Panc1 (cell line): ENCODE measurements at regions not wholly inside any gene's neighbourhood (a gene's known extent, or its start where the extent isn't known, plus 50 kb on each side); places are given as distances from the start of the nearest gene placed in this dataset.

Experiments used
- ATAC-seq: fragments of 200-7000 bp; cut with Tn5 transposase; 2 replicates; pipeline ENCODE4 v1.9.1; 2020; ENCODE audit warnings: mild to moderate bottlenecking, moderate library complexity
- BruUV-seq: library from RNA; stranded (reverse); fragments of 400-500 nt; replicated peaks from 2 replicates; lab custom pipeline; 2021; lab: Mats Ljungman, UMichigan
- CTCF ChIA-PET: fragments of 300-600 bp; sonication (Branson Sonifier 250); formaldehyde crosslinking; loops from one replicate; lab custom pipeline; 2022; ENCODE audit warnings: antibody characterized with exemption; lab: Charles Lee
- POLR2A ChIA-PET: fragments of 300-600 bp; sonication (Branson Sonifier 250); formaldehyde crosslinking; loops from one replicate; lab custom pipeline; 2022; ENCODE audit warnings: antibody characterized with exemption; lab: Charles Lee
- DNase-seq: peaks from one replicate; pipeline ENCODE4 v3.0.0-alpha.2; 2010; ENCODE audit warnings: low read depth, low spot score
- H3K27ac ChIP-seq: 2 replicates; pipeline ENCODE4 v1.5.1; 2011; ENCODE audit warnings: mild to moderate bottlenecking, low read length, inconsistent platforms
- H3K27me3 ChIP-seq: fragments of 200-500 bp; sonication (Bioruptor generic); 2 replicates; pipeline ENCODE4 v1.6.0; 2014; ENCODE audit warnings: low read length, inconsistent platforms; ENCODE audit not compliant: control insufficient read depth, insufficient read depth
- H3K36me3 ChIP-seq: fragments of 200-500 bp; sonication (Bioruptor generic); 2 replicates; pipeline ENCODE4 v1.5.1; 2014; ENCODE audit warnings: inconsistent platforms, mild to moderate bottlenecking, low read length, moderate library complexity; ENCODE audit not compliant: control insufficient read depth, insufficient read depth
- H3K4me1 ChIP-seq: 2 replicates; pipeline ENCODE4 v1.5.1; 2011; ENCODE audit warnings: inconsistent platforms, mild to moderate bottlenecking, low read length, moderate library complexity; ENCODE audit not compliant: control insufficient read depth, insufficient read depth
- H3K4me3 ChIP-seq, 2 experiments: 2 replicates each; pipeline ENCODE4 v1.5.1; 2011 to 2012; ENCODE audit warnings: low read depth in 2 of 2, low read length in 2 of 2, mild to moderate bottlenecking in 2 of 2, inconsistent platforms in 1 of 2, moderate library complexity in 1 of 2
- H3K9me3 ChIP-seq: fragments of 200-500 bp; sonication (Bioruptor generic); 2 replicates; pipeline ENCODE4 v1.5.1; 2014; ENCODE audit warnings: low read depth, mild to moderate bottlenecking, inconsistent platforms, low read length, moderate library complexity; ENCODE audit not compliant: control insufficient read depth, insufficient read depth
- POLR2AphosphoS5 ChIP-seq: IDR thresholded peaks from 2 replicates; pipeline ENCODE4 v1.6.1; 2012; ENCODE audit warnings: mild to moderate bottlenecking, low read depth, low read length, moderate library complexity
- SIN3A ChIP-seq: IDR thresholded peaks from 2 replicates; pipeline ENCODE4 v1.6.1; 2012; ENCODE audit warnings: low read depth, mild to moderate bottlenecking, low read length, moderate library complexity, borderline replicate concordance; ENCODE audit not compliant: insufficient read depth
- TCF7L2 ChIP-seq: IDR thresholded peaks from 2 replicates; pipeline ENCODE4 v1.6.1; 2011; ENCODE audit warnings: mild to moderate bottlenecking, low read depth, low read length, inconsistent platforms
- in situ Hi-C: cut with HindIII; loops from 2 replicates; pipeline ENCODE4 v1.10.0; 2016; ENCODE audit warnings: low sequenced_read_pairs, low pct_unique_long_range_greater_than_20kb
- intact Hi-C: fragments of 100-400 bp; cut with micrococcal nuclease; formaldehyde crosslinking; loops from one replicate; pipeline ENCODE4 v1.10.0; 2022; ENCODE audit not compliant: unreplicated experiment
- TF ChIP-seq, protein P1 (sequence below): fragments of 450-650 bp; IDR thresholded peaks from 2 replicates; pipeline ENCODE4 v1.5.1; 2017; ENCODE audit warnings: mild to moderate bottlenecking
- TF ChIP-seq, protein P2 (sequence below), 2 experiments: IDR thresholded peaks; 2 replicates each; pipeline ENCODE4 v1.6.1; 2011 to 2012; ENCODE audit warnings: low read depth in 2 of 2, control low read depth in 1 of 2, low read length in 1 of 2, mild to moderate bottlenecking in 1 of 2, moderate library complexity in 1 of 2; ENCODE audit not compliant: insufficient read depth in 1 of 2

DNA sequence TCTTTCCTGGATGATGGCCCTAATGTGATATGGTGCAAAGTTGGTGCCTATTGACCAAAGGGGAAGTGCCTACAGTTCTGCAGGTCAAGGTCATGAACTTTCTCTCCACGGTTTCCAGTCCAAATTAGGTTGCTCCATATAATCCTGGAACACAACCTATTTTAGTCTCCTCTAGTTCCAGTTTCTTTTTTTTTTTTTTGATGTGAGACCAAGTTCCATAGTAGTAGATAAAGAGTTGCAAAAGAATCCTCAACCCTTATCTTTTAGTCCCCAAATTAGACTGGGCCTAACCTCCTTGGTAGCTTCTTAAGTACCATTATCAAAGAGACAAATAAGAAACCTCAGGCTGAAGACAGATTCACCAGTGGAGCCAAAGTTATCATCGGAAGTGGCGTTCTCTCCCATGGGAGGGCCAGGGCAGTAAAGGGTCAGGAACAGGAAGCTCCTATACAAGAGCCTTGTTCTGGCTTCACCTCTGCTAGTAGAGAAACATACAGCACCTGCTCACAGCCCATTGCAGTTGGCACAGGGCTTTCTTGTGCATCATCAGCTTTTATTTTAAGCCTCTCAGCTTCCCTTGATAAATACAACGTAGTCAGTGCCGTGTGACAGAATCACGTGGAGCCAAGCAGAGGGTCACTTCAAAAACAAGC is 132.2 kb upstream of the RREB1 start:
- ChIA-PET CTCF (no interaction called here), POLR2A (no interaction called here)
- intact Hi-C loops (no loop called here), in situ Hi-C loops (no loop called here)
- ATAC-seq, result no peak
- no peak for DNase-seq
- Histone ChIP-seq H3K27ac (no peak overlapping the region), H3K4me3 (no peak overlapping the region), H3K36me3 (no peaks in the 10 kb centered on the region), H3K4me1 (no peaks in the 10 kb centered on the region), H3K27me3 (no peaks in the 10 kb centered on the region), H3K9me3 (no peaks in the 10 kb centered on the region)
- no peak for TF ChIP-seq TCF7L2
- no peak for TF ChIP-seq POLR2AphosphoS5
- TF ChIP-seq, protein P1, sequence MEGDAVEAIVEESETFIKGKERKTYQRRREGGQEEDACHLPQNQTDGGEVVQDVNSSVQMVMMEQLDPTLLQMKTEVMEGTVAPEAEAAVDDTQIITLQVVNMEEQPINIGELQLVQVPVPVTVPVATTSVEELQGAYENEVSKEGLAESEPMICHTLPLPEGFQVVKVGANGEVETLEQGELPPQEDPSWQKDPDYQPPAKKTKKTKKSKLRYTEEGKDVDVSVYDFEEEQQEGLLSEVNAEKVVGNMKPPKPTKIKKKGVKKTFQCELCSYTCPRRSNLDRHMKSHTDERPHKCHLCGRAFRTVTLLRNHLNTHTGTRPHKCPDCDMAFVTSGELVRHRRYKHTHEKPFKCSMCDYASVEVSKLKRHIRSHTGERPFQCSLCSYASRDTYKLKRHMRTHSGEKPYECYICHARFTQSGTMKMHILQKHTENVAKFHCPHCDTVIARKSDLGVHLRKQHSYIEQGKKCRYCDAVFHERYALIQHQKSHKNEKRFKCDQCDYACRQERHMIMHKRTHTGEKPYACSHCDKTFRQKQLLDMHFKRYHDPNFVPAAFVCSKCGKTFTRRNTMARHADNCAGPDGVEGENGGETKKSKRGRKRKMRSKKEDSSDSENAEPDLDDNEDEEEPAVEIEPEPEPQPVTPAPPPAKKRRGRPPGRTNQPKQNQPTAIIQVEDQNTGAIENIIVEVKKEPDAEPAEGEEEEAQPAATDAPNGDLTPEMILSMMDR, result no peak
- TF ChIP-seq SIN3A, result no peak
- TF ChIP-seq, protein P2, sequence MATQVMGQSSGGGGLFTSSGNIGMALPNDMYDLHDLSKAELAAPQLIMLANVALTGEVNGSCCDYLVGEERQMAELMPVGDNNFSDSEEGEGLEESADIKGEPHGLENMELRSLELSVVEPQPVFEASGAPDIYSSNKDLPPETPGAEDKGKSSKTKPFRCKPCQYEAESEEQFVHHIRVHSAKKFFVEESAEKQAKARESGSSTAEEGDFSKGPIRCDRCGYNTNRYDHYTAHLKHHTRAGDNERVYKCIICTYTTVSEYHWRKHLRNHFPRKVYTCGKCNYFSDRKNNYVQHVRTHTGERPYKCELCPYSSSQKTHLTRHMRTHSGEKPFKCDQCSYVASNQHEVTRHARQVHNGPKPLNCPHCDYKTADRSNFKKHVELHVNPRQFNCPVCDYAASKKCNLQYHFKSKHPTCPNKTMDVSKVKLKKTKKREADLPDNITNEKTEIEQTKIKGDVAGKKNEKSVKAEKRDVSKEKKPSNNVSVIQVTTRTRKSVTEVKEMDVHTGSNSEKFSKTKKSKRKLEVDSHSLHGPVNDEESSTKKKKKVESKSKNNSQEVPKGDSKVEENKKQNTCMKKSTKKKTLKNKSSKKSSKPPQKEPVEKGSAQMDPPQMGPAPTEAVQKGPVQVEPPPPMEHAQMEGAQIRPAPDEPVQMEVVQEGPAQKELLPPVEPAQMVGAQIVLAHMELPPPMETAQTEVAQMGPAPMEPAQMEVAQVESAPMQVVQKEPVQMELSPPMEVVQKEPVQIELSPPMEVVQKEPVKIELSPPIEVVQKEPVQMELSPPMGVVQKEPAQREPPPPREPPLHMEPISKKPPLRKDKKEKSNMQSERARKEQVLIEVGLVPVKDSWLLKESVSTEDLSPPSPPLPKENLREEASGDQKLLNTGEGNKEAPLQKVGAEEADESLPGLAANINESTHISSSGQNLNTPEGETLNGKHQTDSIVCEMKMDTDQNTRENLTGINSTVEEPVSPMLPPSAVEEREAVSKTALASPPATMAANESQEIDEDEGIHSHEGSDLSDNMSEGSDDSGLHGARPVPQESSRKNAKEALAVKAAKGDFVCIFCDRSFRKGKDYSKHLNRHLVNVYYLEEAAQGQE (IDR thresholded peaks at IDR 0.05; ENCODE audit: insufficient read depth in 1 of 2, low read depth in 2 of 2, low read length in 1 of 2), result no peak
- BruUV-seq, result no TSS peak

DNA sequence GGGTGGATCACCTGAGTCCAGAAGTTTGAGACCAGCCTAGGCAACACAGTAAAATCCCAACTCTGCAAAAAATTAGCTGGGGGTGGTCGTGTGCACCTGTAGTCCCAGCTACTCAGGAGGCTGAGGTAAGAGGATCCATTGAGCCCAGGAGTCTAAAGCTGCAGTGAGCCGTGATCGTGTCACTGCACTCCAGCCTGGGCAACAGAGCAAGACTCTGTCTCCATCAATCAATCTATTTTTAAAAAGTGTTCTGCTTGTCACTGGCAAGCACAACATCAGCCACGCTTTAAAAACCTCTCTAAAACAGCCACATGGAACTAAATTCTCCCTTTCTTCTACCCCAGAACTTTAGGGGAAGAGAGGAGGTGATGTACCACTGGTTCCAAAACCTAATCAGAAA is 131.6 kb upstream of the RREB1 start:
- no TSS peak for BruUV-seq
- DNase-seq (no peak), ATAC-seq (no peak)
- in situ Hi-C loops, result no loop called here
- Histone ChIP-seq H3K9me3 (no peaks in the 10 kb centered on the region), H3K4me1 (no peaks in the 10 kb centered on the region), H3K36me3 (no peaks in the 10 kb centered on the region), H3K27me3 (no peaks in the 10 kb centered on the region), H3K4me3 (no peak overlapping the region), H3K27ac (no peak overlapping the region)
- intact Hi-C loops, result no loop called here
- TF ChIP-seq SIN3A, result no peak
- no peak for TF ChIP-seq TCF7L2
- TF ChIP-seq, protein P1, result no peak
- TF ChIP-seq, protein P2 (IDR thresholded peaks at IDR 0.05; ENCODE audit: insufficient read depth in 1 of 2, low read depth in 2 of 2, low read length in 1 of 2), result no peak
- no peak for TF ChIP-seq POLR2AphosphoS5
- CTCF ChIA-PET, result no interaction called here
- POLR2A ChIA-PET, result no interaction called here
